HEK293 (cell line): ENCODE measurements at regions not wholly inside any gene's neighbourhood (a gene's known extent, or its start where the extent isn't known, plus 50 kb on each side); places are given as distances from the start of the nearest gene placed in this dataset.

Source experiments
- CTCF ChIA-PET: fragments of 350-600 bp; formaldehyde crosslinking; extraction: SDS; loops from one replicate; lab custom pipeline; 2021; ENCODE audit warnings: antibody characterized with exemption; lab: Yijun Ruan, JAX
- POLR2A ChIA-PET: fragments of 300-600 bp; formaldehyde crosslinking; extraction: SDS; loops from one replicate; lab custom pipeline; 2020; ENCODE audit warnings: antibody characterized with exemption, inconsistent platforms; lab: Yijun Ruan, JAX
- H3K27ac ChIP-seq: fragments of 200-500 bp; sonication (Bioruptor generic); 2 replicates; pipeline ENCODE4 v1.5.1; 2014; ENCODE audit warnings: low read depth, low read length, control low read depth, inconsistent platforms; ENCODE audit errors: extremely low read depth
- H3K36me3 ChIP-seq, 2 experiments: fragments of 200-500 bp in 1 of 2; sonication (Bioruptor generic) in 1 of 2; 1 replicate in 1 of 2; 2 replicates in 1 of 2; pipeline ENCODE4 v1.5.1; 2014 to 2017; ENCODE audit warnings: inconsistent platforms in 2 of 2, low read length in 2 of 2; ENCODE audit not compliant: control insufficient read depth in 2 of 2, insufficient read depth in 1 of 2
- H3K4me1 ChIP-seq: fragments of 200-500 bp; sonication (Bioruptor generic); 2 replicates; pipeline ENCODE4 v1.5.1; 2014; ENCODE audit warnings: mild to moderate bottlenecking, low read length, inconsistent platforms; ENCODE audit not compliant: control insufficient read depth, insufficient read depth
- H3K4me3 ChIP-seq: 2 replicates; pipeline ENCODE4 v1.5.1; 2011; ENCODE audit warnings: low read depth, mild to moderate bottlenecking, control low read depth, low read length, moderate library complexity
- H3K9me3 ChIP-seq: fragments of 200-500 bp; sonication (Bioruptor generic); 2 replicates; pipeline ENCODE4 v1.5.1; 2014; ENCODE audit warnings: low read depth, low read length, inconsistent platforms; ENCODE audit not compliant: control insufficient read depth, insufficient read depth
- BCL6B ChIP-seq: fragments of 450-650 bp; formaldehyde crosslinking; IDR thresholded peaks from 2 replicates; pipeline ENCODE4 v1.5.1; 2017; ENCODE audit warnings: missing biosample characterization, missing genetic modification characterization
- ELK4 ChIP-seq: IDR thresholded peaks from 2 replicates; pipeline ENCODE4 v1.6.1; 2011; ENCODE audit warnings: mild to moderate bottlenecking, low read depth, low read length, borderline replicate concordance
- KLF17 ChIP-seq: fragments of 450-650 bp; formaldehyde crosslinking; IDR thresholded peaks from 2 replicates; pipeline ENCODE4 v1.5.1; 2016; ENCODE audit warnings: missing biosample characterization, missing genetic modification characterization
- PRDM1 ChIP-seq: fragments of 450-650 bp; formaldehyde crosslinking; IDR thresholded peaks from 2 replicates; pipeline ENCODE4; 2016; ENCODE audit warnings: missing biosample characterization, missing genetic modification characterization
- RBAK ChIP-seq: fragments of 450-650 bp; formaldehyde crosslinking; IDR thresholded peaks from 2 replicates; pipeline ENCODE4 v1.5.1; 2016; ENCODE audit warnings: missing biosample characterization, missing genetic modification characterization
- SP2 ChIP-seq: fragments of 450-650 bp; formaldehyde crosslinking; IDR thresholded peaks from 2 replicates; pipeline ENCODE4 v1.5.1; 2016; ENCODE audit warnings: missing biosample characterization, missing genetic modification characterization
- ZBTB21 ChIP-seq: fragments of 450-650 bp; formaldehyde crosslinking; IDR thresholded peaks from 2 replicates; pipeline ENCODE4 v1.5.1; 2017; ENCODE audit warnings: missing biosample characterization, missing genetic modification characterization
- ZNF19 ChIP-seq: fragments of 450-650 bp; formaldehyde crosslinking; IDR thresholded peaks from 2 replicates; pipeline ENCODE4; 2016; ENCODE audit warnings: missing biosample characterization, missing genetic modification characterization, low read depth
- ZNF202 ChIP-seq: fragments of 450-650 bp; formaldehyde crosslinking; IDR thresholded peaks from 2 replicates; pipeline ENCODE4 v1.5.1; 2016; ENCODE audit warnings: missing biosample characterization, missing genetic modification characterization, borderline replicate concordance
- ZNF248 ChIP-seq: fragments of 450-650 bp; formaldehyde crosslinking; IDR thresholded peaks from 2 replicates; pipeline ENCODE4 v1.5.1; 2017; ENCODE audit warnings: missing biosample characterization, missing genetic modification characterization
- ZNF302 ChIP-seq: fragments of 450-650 bp; formaldehyde crosslinking; IDR thresholded peaks from 2 replicates; pipeline ENCODE4 v1.5.1; 2016; ENCODE audit warnings: missing biosample characterization, missing genetic modification characterization, low read depth
- ZNF660 ChIP-seq: fragments of 450-650 bp; IDR thresholded peaks from 2 replicates; pipeline ENCODE4 v1.5.1; 2018; ENCODE audit warnings: missing biosample characterization, mild to moderate bottlenecking, missing genetic modification characterization
- ZNF692 ChIP-seq: fragments of 450-650 bp; formaldehyde crosslinking; IDR thresholded peaks from 2 replicates; pipeline ENCODE4 v1.5.1; 2016; ENCODE audit warnings: missing biosample characterization, missing genetic modification characterization
- ZNF747 ChIP-seq: fragments of 450-650 bp; formaldehyde crosslinking; IDR thresholded peaks from 2 replicates; pipeline ENCODE4 v1.5.1; 2016; ENCODE audit warnings: missing biosample characterization, missing genetic modification characterization
- ZNF785 ChIP-seq: fragments of 450-650 bp; formaldehyde crosslinking; IDR thresholded peaks from 2 replicates; pipeline ENCODE4 v1.5.1; 2016; ENCODE audit warnings: missing biosample characterization, missing genetic modification characterization
- ZNF791 ChIP-seq: fragments of 450-650 bp; formaldehyde crosslinking; IDR thresholded peaks from 2 replicates; pipeline ENCODE4 v1.5.1; 2016; ENCODE audit warnings: missing biosample characterization, missing genetic modification characterization
- ZSCAN4 ChIP-seq: fragments of 450-650 bp; formaldehyde crosslinking; IDR thresholded peaks from 2 replicates; pipeline ENCODE4 v1.5.1; 2017; ENCODE audit warnings: missing biosample characterization, missing genetic modification characterization
- ZSCAN5A ChIP-seq: fragments of 450-650 bp; formaldehyde crosslinking; IDR thresholded peaks from 2 replicates; pipeline ENCODE4 v1.5.1; 2016; ENCODE audit warnings: missing biosample characterization, missing genetic modification characterization

- TF ChIP-seq ZSCAN5A (tag by site-specific recombination), result no peak
- TF ChIP-seq ZNF19, result no peak
These were observed 94.1 kb downstream of the YTHDF1 start (continued) for GRCh38 chr20:63121749-63122405.

GRCh38 chr20:63121246-63121645, 94.7 kb downstream of the YTHDF1 start:
- CTCF ChIA-PET, result no interaction called here
- Histone ChIP-seq H3K9me3 (no peaks in the 10 kb centered on the region), H3K4me1 (no peaks in the 10 kb centered on the region), H3K36me3 (no peaks in the 10 kb centered on the region), H3K27ac (no peak overlapping the region), H3K4me3 (no peak overlapping the region)
- no peak for TF ChIP-seq BCL6B
- no peak for TF ChIP-seq ELK4
- no peak for TF ChIP-seq ZSCAN5A (tag by site-specific recombination)
- no peak for TF ChIP-seq PRDM1 (tag by site-specific recombination)
- TF ChIP-seq ZBTB21, result no peak
- no peak for TF ChIP-seq SP2 (tag by site-specific recombination)
- POLR2A ChIA-PET, result no interaction called here

- Histone ChIP-seq H3K27ac (no peak overlapping the region), H3K4me3 (no peak overlapping the region), H3K36me3 (no peaks in the 10 kb centered on the region), H3K4me1 (no peaks in the 10 kb centered on the region), H3K9me3 (no peaks in the 10 kb centered on the region)
- POLR2A ChIA-PET, result no interaction called here
- TF ChIP-seq ZSCAN5A (tag by site-specific recombination), result no peak
- no peak for TF ChIP-seq ZNF202 (tag by site-specific recombination)
- no peak for TF ChIP-seq RBAK (tag by site-specific recombination)
- TF ChIP-seq ZNF302 (tag by site-specific recombination), result no peak
- no peak for TF ChIP-seq ZSCAN4 (tag by site-specific recombination)
- no peak for TF ChIP-seq ZNF791 (tag by site-specific recombination)
- TF ChIP-seq ZNF660 (tag by site-specific recombination), result no peak
- no peak for TF ChIP-seq ZNF692 (tag by site-specific recombination)
- TF ChIP-seq ZNF785 (tag by site-specific recombination), result no peak
- no peak for TF ChIP-seq ZNF248 (tag by site-specific recombination)
- no peak for TF ChIP-seq KLF17 (tag by site-specific recombination)
- no peak for TF ChIP-seq ZNF747
- CTCF ChIA-PET, result no interaction called here
These were observed 95.2 kb downstream of the YTHDF1 start for GRCh38 chr20:63120808-63121090.
